ENCODE measurements at regions not wholly inside any gene's neighbourhood (a gene's known extent, or its start where the extent isn't known, plus 50 kb on each side); places are given as distances from the start of the nearest gene placed in this dataset.
"Not testable (repeated sequence)": the region's sequence is repeated elsewhere in the genome, so short reads cannot be mapped to it uniquely, and the experiment has no call there.

- TF ChIP-seq CTCF (IDR thresholded peaks at IDR 0.05; ENCODE audit: insufficient read depth, low read depth, low read length); EZH2 (IDR thresholded peaks at IDR 0.05; ENCODE audit: insufficient read depth, low read length): not testable (repeated sequence)
Observed at GRCh38 chr7:116408831-116409453, 90.6 kb upstream of the CAV2 start.
